GM21619 (cell line): ENCODE measurements at regions not wholly inside any gene's neighbourhood (a gene's known extent, or its start where the extent isn't known, plus 50 kb on each side); places are given as distances from the start of the nearest gene placed in this dataset.
"Not testable (repeated sequence)": the region's sequence is repeated elsewhere in the genome, so short reads cannot be mapped to it uniquely, and the experiment has no call there.

ENCODE experiments used
- ATAC-seq: cut with Tn5 transposase; IDR thresholded peaks from one replicate; pipeline ENCODE4 v1.9.1; 2021; ENCODE audit not compliant: unreplicated experiment

DNA sequence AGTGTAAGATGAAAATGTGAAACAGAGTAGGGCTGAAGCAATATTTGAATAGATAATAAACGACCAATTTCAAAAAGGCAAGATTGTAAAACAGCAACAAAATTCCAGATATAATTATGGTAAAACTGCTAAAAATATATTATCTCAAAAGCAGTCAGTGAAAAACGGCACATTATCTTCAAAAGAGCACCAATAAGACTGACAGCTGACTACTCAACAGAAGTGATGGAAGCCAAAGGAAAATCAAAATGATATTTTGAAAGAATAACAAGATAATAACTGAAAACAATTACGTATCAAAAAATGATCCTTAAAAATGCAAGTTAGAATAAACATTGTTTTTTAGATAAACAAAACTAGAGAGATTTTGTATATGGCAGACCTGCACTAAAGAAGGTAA, 920.6 kb upstream of the FAM98A start:
- ATAC-seq, result no peak

DNA sequence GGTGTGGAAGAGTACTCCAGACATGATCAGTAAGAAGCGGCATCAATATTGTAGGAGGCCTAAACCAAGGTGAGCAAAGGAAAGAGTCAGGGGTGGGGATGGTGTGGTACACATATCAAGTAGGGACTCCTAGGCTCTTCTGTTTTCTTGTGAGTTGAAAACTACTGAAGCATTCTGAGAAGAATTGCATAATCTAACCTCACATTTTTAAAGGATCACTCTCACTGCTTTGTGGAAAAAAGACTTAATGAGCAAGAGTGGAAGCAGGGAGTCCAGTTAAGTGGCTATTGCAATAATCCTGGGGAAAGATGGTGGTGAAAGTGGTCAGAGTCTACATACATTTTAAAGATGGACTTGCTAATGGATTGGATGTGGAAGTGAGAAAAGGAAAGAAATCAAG, 899.5 kb upstream of the FAM98A start:
- no peak for ATAC-seq

- not testable (repeated sequence) for ATAC-seq
Measured at GRCh38 chr2:34494192-34494591, 895.1 kb upstream of the FAM98A start.

GRCh38 chr2:34492561-34493455, 893.7 kb upstream of the FAM98A start:
- ATAC-seq, result no peak

DNA sequence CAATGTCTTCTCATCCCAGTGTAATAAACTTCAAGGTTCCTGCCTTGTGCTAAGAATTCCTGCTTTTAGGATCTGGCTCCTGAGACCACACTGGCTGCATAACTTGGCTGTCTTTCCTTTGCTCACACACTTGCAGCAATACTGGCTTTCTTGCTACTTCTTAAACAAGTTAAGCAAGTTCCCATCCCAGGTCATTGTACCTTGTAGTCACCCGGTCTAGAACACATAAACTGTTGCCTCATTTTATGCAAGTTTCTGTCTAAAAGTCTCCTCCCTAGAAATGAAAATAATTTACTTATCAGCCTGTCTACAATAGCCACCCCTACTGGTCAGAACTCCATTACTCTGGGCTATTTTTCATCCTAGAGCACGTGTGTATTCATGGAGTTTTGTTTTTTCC, 887.9 kb upstream of the FAM98A start:
- ATAC-seq, result no peak

- ATAC-seq, result no peak
Measured at GRCh38 chr2:34481542-34481941, 882.4 kb upstream of the FAM98A start.

DNA sequence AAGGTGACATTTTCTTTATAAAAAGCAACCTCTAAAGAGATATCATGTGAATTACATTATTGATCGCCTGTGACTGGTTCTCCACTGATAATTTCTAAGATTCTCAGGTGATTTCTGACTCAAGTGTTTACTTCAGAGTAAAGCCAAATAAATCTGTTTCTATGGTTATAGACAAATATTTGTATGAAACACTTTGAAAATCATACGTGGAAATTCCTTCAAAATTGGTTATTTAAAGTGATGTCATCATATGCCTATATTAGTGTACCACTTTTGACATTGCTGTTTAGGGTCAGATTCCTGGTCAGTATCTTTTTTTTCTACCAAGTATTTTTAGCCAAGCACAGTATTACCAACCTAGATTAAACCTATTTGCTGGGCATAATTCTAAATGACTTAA, 881.3 kb upstream of the FAM98A start:
- no peak for ATAC-seq

DNA sequence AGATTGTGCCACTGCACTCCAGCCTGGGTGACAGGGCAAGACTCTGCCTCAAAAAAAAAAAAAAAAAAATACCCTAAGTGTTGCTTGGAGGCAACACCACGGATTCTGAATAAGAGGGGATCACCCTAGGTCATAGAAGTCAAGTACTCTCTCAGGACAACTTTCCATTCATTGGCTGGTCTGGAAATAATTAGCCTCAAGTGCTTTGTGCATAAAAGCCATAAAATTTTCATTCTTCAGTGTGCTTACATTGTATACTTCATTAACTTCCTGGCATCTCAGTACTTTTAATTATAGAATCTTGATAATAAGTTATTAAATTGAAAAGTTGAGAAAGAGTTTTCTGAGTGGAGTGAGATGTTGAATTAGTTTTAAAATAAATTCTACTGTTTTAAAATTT, 876.1 kb upstream of the FAM98A start:
- no peak for ATAC-seq

- ATAC-seq, result no peak
Measured at GRCh38 chr2:34474646-34475045, 875.5 kb upstream of the FAM98A start.

GRCh38 chr2:34447097-34447496, 848.0 kb upstream of the FAM98A start:
- no peak for ATAC-seq

DNA sequence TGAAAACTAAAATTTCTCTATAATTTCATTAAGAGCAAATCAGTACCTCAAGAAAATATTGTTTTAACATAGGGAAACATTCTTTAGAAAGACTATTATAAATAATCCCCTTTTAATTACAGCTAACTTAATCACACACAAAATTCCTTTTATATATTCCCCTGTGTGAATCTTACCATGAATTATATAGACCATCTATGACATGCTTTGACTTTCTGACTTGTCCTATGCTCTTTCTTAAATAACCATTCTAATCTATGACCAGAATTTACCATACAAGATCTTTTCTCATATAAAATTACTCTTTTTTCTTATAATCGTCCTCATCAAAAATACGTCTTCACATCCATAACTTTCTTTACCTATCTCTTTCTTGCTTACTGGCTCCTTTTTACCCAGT, 824.2 kb upstream of the FAM98A start:
- ATAC-seq, result no peak

GRCh38 chr2:34419856-34420255, 820.8 kb upstream of the FAM98A start:
- no peak for ATAC-seq

DNA sequence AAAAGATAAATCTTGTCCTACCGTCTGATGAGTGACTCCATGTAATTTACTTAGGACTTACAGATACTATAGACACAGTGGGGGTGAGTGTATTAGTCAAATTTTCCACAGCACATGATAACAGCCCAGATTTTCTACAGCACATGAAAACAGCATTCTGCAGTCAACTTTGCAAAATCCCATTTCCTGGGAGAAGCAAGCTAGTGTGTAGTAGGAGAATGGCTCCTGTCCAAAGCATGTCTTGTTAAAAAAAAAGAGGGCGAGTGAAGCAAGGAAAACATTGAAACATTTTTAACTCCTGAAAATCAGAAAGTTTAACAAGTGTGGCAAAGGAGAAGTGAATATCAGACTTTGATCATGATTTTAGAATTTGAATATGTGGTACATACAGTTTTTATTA, 817.8 kb upstream of the FAM98A start:
- ATAC-seq, result no peak

GRCh38 chr2:34414856-34415255, 815.8 kb upstream of the FAM98A start:
- ATAC-seq, result no peak

DNA sequence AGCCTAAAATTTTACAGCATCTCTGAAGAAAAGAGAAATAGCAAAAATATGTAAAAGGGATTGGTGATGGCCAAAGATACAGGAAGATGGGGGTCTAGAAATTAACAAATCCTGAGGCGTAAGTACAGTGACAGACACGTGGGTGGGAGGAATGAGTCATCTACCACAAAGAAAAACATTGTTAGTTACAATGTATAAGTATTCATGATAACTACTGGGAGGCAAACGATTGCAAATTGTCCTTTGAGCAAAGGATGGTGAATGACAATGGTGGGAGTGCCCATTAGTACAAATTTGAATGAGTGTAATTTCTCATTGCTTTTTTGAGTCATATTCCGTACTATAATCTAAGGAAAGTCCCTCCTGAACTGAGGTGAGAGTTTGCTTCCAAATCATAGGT, 809.0 kb upstream of the FAM98A start:
- no peak for ATAC-seq

DNA sequence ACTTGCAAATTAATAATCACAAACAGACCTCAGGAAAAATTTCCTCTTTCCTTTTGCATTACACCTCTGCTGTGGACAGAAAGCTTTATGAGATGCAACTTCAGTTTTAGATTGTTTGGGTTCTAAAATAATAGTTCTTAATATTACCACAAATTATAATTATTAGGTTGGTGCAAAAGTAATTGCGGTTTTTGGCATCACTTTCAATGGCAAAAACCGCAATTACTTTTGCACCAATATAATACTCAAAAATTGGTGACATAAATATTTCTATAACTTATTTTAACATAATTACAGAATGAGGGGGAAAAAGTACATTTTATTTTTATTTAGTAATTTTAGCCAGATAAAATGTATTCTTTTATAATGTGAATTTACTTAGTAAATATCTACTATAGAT, 804.4 kb upstream of the FAM98A start:
- no peak for ATAC-seq

DNA sequence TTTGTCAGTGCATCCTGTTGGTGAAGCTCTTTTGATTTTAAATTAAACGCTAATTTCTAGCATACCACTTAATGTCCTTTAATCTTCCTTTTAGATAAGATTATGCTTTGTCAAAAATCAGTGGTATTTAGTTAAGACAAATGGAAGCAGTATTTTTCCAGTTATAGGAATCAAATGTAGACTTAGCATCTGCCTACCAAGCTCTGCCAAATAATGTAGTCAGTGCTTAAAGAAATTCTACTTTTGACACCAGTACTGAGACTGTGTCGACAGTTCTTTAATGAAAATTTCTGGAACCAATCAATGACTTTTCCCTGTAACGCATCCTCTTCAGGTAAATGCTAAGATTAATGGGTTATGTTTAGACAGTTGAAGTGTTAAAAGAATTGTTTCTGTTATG, 803.3 kb upstream of the FAM98A start:
- ATAC-seq, result no peak

- ATAC-seq, result no peak
Measured at GRCh38 chr2:34401186-34401585, 802.1 kb upstream of the FAM98A start.

GRCh38 chr2:34388446-34388845, 789.3 kb upstream of the FAM98A start:
- ATAC-seq, result no peak

DNA sequence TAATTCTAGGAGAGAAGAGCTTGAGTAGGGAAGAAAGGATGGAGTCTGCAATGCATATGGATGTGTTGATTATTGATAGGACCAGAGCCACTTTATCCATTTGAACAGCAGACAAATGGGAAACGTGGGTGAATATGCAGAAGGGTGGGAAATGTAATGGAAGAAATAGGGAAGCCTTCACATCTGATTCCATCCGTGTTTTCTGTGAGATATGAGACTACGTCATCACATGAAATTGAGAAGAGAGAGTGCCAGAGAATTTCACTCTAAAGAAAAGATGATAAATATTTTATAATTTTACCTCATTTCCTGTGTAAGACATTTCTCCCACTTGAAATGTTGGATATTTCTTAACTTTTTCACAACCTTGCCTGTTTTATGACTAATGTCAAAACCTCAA, 788.4 kb upstream of the FAM98A start:
- ATAC-seq, result no peak

GRCh38 chr2:34379586-34379985, 780.5 kb upstream of the FAM98A start:
- no peak for ATAC-seq

- ATAC-seq, result no peak
Measured at GRCh38 chr2:34373586-34374233, 774.6 kb upstream of the FAM98A start.

DNA sequence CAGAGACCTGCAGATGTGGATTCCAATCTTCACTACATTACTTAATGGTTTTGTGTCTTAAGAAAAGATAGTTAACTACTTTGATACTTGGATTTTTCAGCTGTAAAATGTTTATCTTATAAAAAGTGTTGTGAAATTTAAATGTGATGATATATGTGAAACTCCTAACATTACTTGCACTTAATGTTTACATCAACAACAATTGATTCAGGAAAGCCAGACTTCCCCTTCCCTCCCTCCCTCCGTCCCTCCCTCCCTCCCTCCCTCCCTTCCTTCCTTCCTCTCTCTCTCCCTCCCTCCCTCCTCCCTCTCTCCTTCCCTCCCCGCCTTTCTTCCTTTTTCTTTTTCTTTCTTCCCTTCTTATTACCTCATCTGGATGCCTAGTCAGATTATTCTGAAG, 773.9 kb upstream of the FAM98A start:
- no peak for ATAC-seq
